H1 (cell line): ENCODE measurements at regions not wholly inside any gene's neighbourhood (a gene's known extent, or its start where the extent isn't known, plus 50 kb on each side); places are given as distances from the start of the nearest gene placed in this dataset.

ENCODE experiments used
- CTCF ChIA-PET: fragments of 300-600 bp; sonication (Branson Sonifier 250); formaldehyde crosslinking; loops from one replicate; lab custom pipeline; 2021; ENCODE audit not compliant: partially characterized antibody; lab: Charles Lee
- POLR2A ChIA-PET: fragments of 300-600 bp; sonication (Branson Sonifier 250); formaldehyde crosslinking; loops from one replicate; lab custom pipeline; 2021; ENCODE audit warnings: inconsistent platforms; ENCODE audit not compliant: partially characterized antibody; lab: Charles Lee
- DNase-seq, 2 experiments: peaks; one replicate each; pipeline versions ENCODE4 v3.0.0 to v3.0.0-alpha.2; 2010 to 2022; ENCODE audit warnings: low spot score in 2 of 2, low read depth in 1 of 2, mixed read lengths in 1 of 2
- FAIRE-seq: peaks from 2 replicates; lab custom pipeline; 2011; peaks lifted over from hg19 to GRCh38; lab: Jason Lieb, UNC
- H2AFZ ChIP-seq: 2 replicates; pipeline ENCODE4 v1.8.1; 2012; ENCODE audit warnings: low read length, inconsistent platforms
- H2AK5ac ChIP-seq: 2 replicates; pipeline ENCODE4 v1.6.1; 2013; ENCODE audit warnings: low read depth, low read length
- H2BK120ac ChIP-seq: replicated peaks from 2 replicates; pipeline ENCODE3; 2013; ENCODE audit warnings: low read depth, low read length, inconsistent platforms
- H2BK12ac ChIP-seq: 2 replicates; pipeline ENCODE4 v1.6.1; 2013; ENCODE audit warnings: low read depth, low read length
- H2BK15ac ChIP-seq: 2 replicates; pipeline ENCODE4 v1.6.1; 2013; ENCODE audit warnings: low read length
- H2BK20ac ChIP-seq: 2 replicates; pipeline ENCODE4 v1.6.1; 2013; ENCODE audit warnings: low read length
- H2BK5ac ChIP-seq: 2 replicates; pipeline ENCODE4 v1.6.1; 2013; ENCODE audit warnings: low read depth, low read length
- H3K14ac ChIP-seq: 2 replicates; pipeline ENCODE4 v1.6.1; 2013; ENCODE audit warnings: inconsistent platforms; ENCODE audit not compliant: insufficient read length
- H3K18ac ChIP-seq: 2 replicates; pipeline ENCODE4 v1.6.1; 2013; ENCODE audit warnings: low read length; ENCODE audit errors: extremely low read depth
- H3K23ac ChIP-seq: 2 replicates; pipeline ENCODE4 v1.6.1; 2013; ENCODE audit warnings: inconsistent platforms; ENCODE audit not compliant: insufficient read length
- H3K23me2 ChIP-seq: 2 replicates; pipeline ENCODE4 v1.6.1; 2013; ENCODE audit warnings: low read depth, low read length
- H3K27ac ChIP-seq: 2 replicates; pipeline ENCODE4 v1.6.1; 2011; ENCODE audit warnings: low read depth, low read length, inconsistent platforms
- H3K27me3 ChIP-seq, 4 experiments: replicated peaks in 1 of 4; 1 replicate in 1 of 4; 2 replicates in 3 of 4; pipeline versions ENCODE4 v1.6.1 to v1.8.1; 2011 to 2013; ENCODE audit warnings: low read length in 3 of 4, mild to moderate bottlenecking in 3 of 4, inconsistent platforms in 2 of 4, mixed read lengths in 2 of 4, moderate library complexity in 1 of 4; ENCODE audit not compliant: control insufficient read depth in 3 of 4, insufficient read depth in 3 of 4; ENCODE audit errors: extremely low read depth in 1 of 4
- H3K36me3 ChIP-seq, 4 experiments: 2 replicates each; pipeline versions ENCODE4 v1.6.1 to v1.8.1; 2011 to 2013; ENCODE audit warnings: mild to moderate bottlenecking in 4 of 4, low read length in 3 of 4, moderate library complexity in 2 of 4, control low read depth in 1 of 4, inconsistent platforms in 1 of 4; ENCODE audit not compliant: insufficient read depth in 4 of 4, control insufficient read depth in 2 of 4
- H3K4ac ChIP-seq: replicated peaks from 2 replicates; pipeline ENCODE3; 2013; ENCODE audit warnings: low read length, low read depth, mixed read lengths, inconsistent platforms; ENCODE audit not compliant: insufficient read length
- H3K4me1 ChIP-seq, 4 experiments: replicated peaks in 1 of 4; 1 replicate in 1 of 4; 2 replicates in 3 of 4; pipeline versions ENCODE4 v1.6.1 to v1.8.1; 2011 to 2013; ENCODE audit warnings: low read length in 3 of 4, inconsistent platforms in 2 of 4, mixed read lengths in 1 of 4; ENCODE audit not compliant: insufficient read depth in 4 of 4, control insufficient read depth in 3 of 4
- H3K4me2 ChIP-seq, 2 experiments: 2 replicates each; pipeline versions ENCODE4 v1.6.1 to v1.8.1; 2011 to 2013; ENCODE audit warnings: low read depth in 2 of 2, low read length in 2 of 2, control low read depth in 1 of 2, inconsistent platforms in 1 of 2, mild to moderate bottlenecking in 1 of 2; ENCODE audit not compliant: insufficient read depth in 1 of 2
- H3K4me3 ChIP-seq, 4 experiments: fragments of 200-600, 300-600 bp in 1 of 4; sonication (generic), shearing (Covaris generic), sonication (Bioruptor Twin) in 1 of 4; 2 replicates each; pipeline versions ENCODE4 v1.5.1 to v1.8.1; 2011 to 2016; ENCODE audit warnings: low read length in 4 of 4, low read depth in 3 of 4, control low read depth in 2 of 4, inconsistent platforms in 2 of 4, mild to moderate bottlenecking in 2 of 4, mixed read lengths in 1 of 4, moderate library complexity in 1 of 4; ENCODE audit not compliant: insufficient read depth in 2 of 4; ENCODE audit errors: extremely low read depth in 1 of 4
- H3K56ac ChIP-seq: replicated peaks from 2 replicates; pipeline ENCODE3; 2013; ENCODE audit warnings: low read depth, mild to moderate bottlenecking, mixed read lengths, low read length, inconsistent platforms; ENCODE audit not compliant: insufficient read length
- H3K79me1 ChIP-seq: 2 replicates; pipeline ENCODE4 v1.6.1; 2013; ENCODE audit warnings: low read depth, low read length, control low read depth
- H3K79me2 ChIP-seq, 2 experiments: 2 replicates each; pipeline versions ENCODE4 v1.6.1 to v1.8.1; 2012 to 2013; ENCODE audit warnings: low read length in 2 of 2, mild to moderate bottlenecking in 2 of 2, inconsistent platforms in 1 of 2; ENCODE audit not compliant: insufficient read depth in 2 of 2, control insufficient read depth in 1 of 2
- H3K9ac ChIP-seq, 4 experiments: replicated peaks in 1 of 4; 1 replicate in 1 of 4; 2 replicates in 3 of 4; pipeline versions ENCODE4 v1.6.1 to v1.8.1; 2011 to 2013; ENCODE audit warnings: low read depth in 3 of 4, low read length in 3 of 4, control low read depth in 2 of 4, mild to moderate bottlenecking in 2 of 4, moderate library complexity in 2 of 4, inconsistent platforms in 1 of 4; ENCODE audit errors: extremely low read depth in 1 of 4
- H3K9me3 ChIP-seq, 2 experiments: 2 replicates each; pipeline versions ENCODE4 v1.6.1 to v1.8.1; 2012 to 2013; ENCODE audit warnings: mild to moderate bottlenecking in 2 of 2, moderate library complexity in 2 of 2, control low read depth in 1 of 2, inconsistent platforms in 1 of 2, low read depth in 1 of 2, low read length in 1 of 2, mixed read lengths in 1 of 2; ENCODE audit not compliant: insufficient read depth in 2 of 2
- H4K20me1 ChIP-seq, 2 experiments: replicated peaks in 1 of 2; 2 replicates each; pipeline versions ENCODE3 to v1.8.1; 2011 to 2013; ENCODE audit warnings: inconsistent platforms in 2 of 2, low read length in 2 of 2, mild to moderate bottlenecking in 1 of 2; ENCODE audit not compliant: insufficient read depth in 2 of 2, control insufficient read depth in 1 of 2
- H4K5ac ChIP-seq: 2 replicates; pipeline ENCODE4 v1.6.1; 2013; ENCODE audit warnings: low read length, low read depth, mixed read lengths, inconsistent platforms; ENCODE audit not compliant: insufficient read length
- H4K8ac ChIP-seq: 2 replicates; pipeline ENCODE4 v1.8.0; 2013; ENCODE audit warnings: mild to moderate bottlenecking, moderate library complexity, low read length, inconsistent platforms; ENCODE audit not compliant: insufficient read depth; ENCODE audit errors: extremely low read depth
- H4K91ac ChIP-seq: replicated peaks from 2 replicates; pipeline ENCODE3; 2013; ENCODE audit warnings: low read length, mixed read lengths, inconsistent platforms; ENCODE audit not compliant: insufficient read length
- RAD21 ChIP-seq, 2 experiments: IDR thresholded peaks in 1 of 2; conservative IDR thresholded peaks in 1 of 2; 2 replicates each; pipeline ENCODE4 v1.6.1; 2011; ENCODE audit warnings: low read depth in 2 of 2, low read length in 2 of 2, improper control_type of control experiment in 1 of 2, inconsistent platforms in 1 of 2, mild to moderate bottlenecking in 1 of 2, moderate library complexity in 1 of 2
- RFX5 ChIP-seq: IDR thresholded peaks from 2 replicates; pipeline ENCODE4 v1.6.1; 2011; ENCODE audit warnings: low read depth, low read length, improper control_type of control experiment, borderline replicate concordance
- WGBS, 2 experiments: shearing (Covaris generic) in 1 of 2; methylation state at CpG; one replicate each; pipeline versions ENCODE4 v1.1.6 to v1.1.7; 2013 to 2015; ENCODE audit warnings: low lambda C conversion rate in 2 of 2, mixed read lengths in 2 of 2, inconsistent platforms in 1 of 2, low coverage in 1 of 2, missing lambda C conversion rate in 1 of 2; ENCODE audit not compliant: insufficient replicate concordance in 2 of 2, insufficient coverage in 1 of 2, insufficient read length in 1 of 2; ENCODE audit errors: extremely low coverage in 1 of 2, missing lambda C conversion rate in 1 of 2; 5-methylcytosine and 5-hydroxymethylcytosine counted together

DNA sequence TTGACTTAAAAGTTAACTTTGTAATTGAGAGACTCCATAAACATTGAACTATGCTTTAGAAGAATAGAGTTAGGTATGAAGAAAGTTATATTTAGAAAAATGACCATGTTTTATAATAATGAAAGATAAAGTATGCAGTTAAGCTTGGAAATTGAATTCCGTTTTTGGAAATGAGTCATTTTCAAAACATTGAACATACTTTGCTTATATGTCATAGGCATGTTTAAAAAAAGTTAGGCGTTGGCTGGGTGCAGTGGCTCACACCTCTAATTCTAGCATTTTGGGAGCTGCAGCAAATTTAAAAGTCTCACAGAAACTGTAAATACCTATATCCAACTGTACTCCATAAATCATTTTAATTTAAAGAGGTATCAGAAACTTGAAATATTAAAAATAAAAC lies 607.4 kb downstream of the CBLN2 start:
- ChIA-PET CTCF (no interaction called here), POLR2A (no interaction called here)
- no peak overlapping the region for H3K27ac ChIP-seq
- H3K23ac ChIP-seq: no peak overlapping the region
- H3K79me1 ChIP-seq: no peaks in the 10 kb centered on the region
- H2BK12ac ChIP-seq: no peak overlapping the region
- no peaks in the 10 kb centered on the region for H3K4me1 ChIP-seq
- no peak overlapping the region for H2BK5ac ChIP-seq
- H3K56ac ChIP-seq: no peak overlapping the region
- H3K36me3 ChIP-seq: no peaks in the 10 kb centered on the region
- H3K4me2 ChIP-seq: no peak overlapping the region
- H2AFZ ChIP-seq: no peak overlapping the region
- TF ChIP-seq RFX5 (no peak), RAD21 (IDR thresholded peaks at IDR 0.05 in 1 of 2, conservative IDR thresholded peaks at IDR 0.05 in 1 of 2; ENCODE audit: low read depth in 2 of 2, low read length in 2 of 2) (no peak)
- H3K4me3 ChIP-seq: no peak overlapping the region
- no peak overlapping the region for H3K9ac ChIP-seq
- WGBS, 2 experiments: 79% methylated on average over 2 of the region's 2 CpGs; no CpG with 5 or more reads in 1 of the 2 experiments
- DNase-seq (no peak), FAIRE-seq (no peak)
- no peak overlapping the region for H2BK120ac ChIP-seq
- H4K91ac ChIP-seq: no peak overlapping the region
- H3K14ac ChIP-seq: no peak overlapping the region
- H2BK20ac ChIP-seq: no peak overlapping the region
- H3K18ac ChIP-seq: no peak overlapping the region
- no peaks in the 10 kb centered on the region for H3K27me3 ChIP-seq
- no peak overlapping the region for H4K8ac ChIP-seq
- no peaks in the 10 kb centered on the region for H3K79me2 ChIP-seq
- H3K4ac ChIP-seq: no peak overlapping the region
- no peaks in the 10 kb centered on the region for H3K23me2 ChIP-seq
- H4K5ac ChIP-seq: no peak overlapping the region
- peaks cover 14 to 26% of the 10 kb centered on the region in 2 experiments for H3K9me3 ChIP-seq
- H2AK5ac ChIP-seq: no peak overlapping the region
- H4K20me1 ChIP-seq: no peaks in the 10 kb centered on the region
- no peak overlapping the region for H2BK15ac ChIP-seq
